HG03460 (cell line): ENCODE measurements at regions not wholly inside any gene's neighbourhood (a gene's known extent, or its start where the extent isn't known, plus 50 kb on each side); places are given as distances from the start of the nearest gene placed in this dataset.

Experiments used
- ATAC-seq: cut with Tn5 transposase; IDR thresholded peaks from one replicate; pipeline ENCODE4 v1.9.1; 2021; ENCODE audit not compliant: unreplicated experiment

GRCh38 chr18:46262856-46263255, 158.7 kb downstream of the HAUS1 start:
- no peak for ATAC-seq

GRCh38 chr18:46264255-46264654, 160.1 kb downstream of the HAUS1 start:
- ATAC-seq = no peak

GRCh38 chr18:46265196-46266156, 161.3 kb downstream of the HAUS1 start:
- ATAC-seq = no peak

GRCh38 chr18:46266473-46266872, 162.3 kb downstream of the HAUS1 start:
- ATAC-seq = no peak

GRCh38 chr18:46268671-46269070, 164.5 kb downstream of the HAUS1 start:
- no peak for ATAC-seq

- ATAC-seq = no peak
Observed at GRCh38 chr18:46269275-46269674, 165.1 kb downstream of the HAUS1 start.

- ATAC-seq = no peak
Observed at GRCh38 chr18:46271488-46271887, 167.3 kb downstream of the HAUS1 start.

GRCh38 chr18:46273861-46274260, 169.7 kb downstream of the HAUS1 start:
- no peak for ATAC-seq

- no peak for ATAC-seq
Observed at GRCh38 chr18:46274266-46274665, 170.1 kb downstream of the HAUS1 start.

- ATAC-seq = no peak
Observed at GRCh38 chr18:46275370-46275769, 171.2 kb downstream of the HAUS1 start.

- no peak for ATAC-seq
Observed at GRCh38 chr18:46276748-46277147, 172.6 kb downstream of the HAUS1 start.

- ATAC-seq = no peak
Observed at GRCh38 chr18:46278481-46279465, 174.6 kb downstream of the HAUS1 start.

- no peak for ATAC-seq
Observed at GRCh38 chr18:46279673-46280072, 175.5 kb downstream of the HAUS1 start.

GRCh38 chr18:46281185-46282176, 177.3 kb downstream of the HAUS1 start:
- peak; percentile 85 for ATAC-seq

GRCh38 chr18:46282177-46282570, 178.0 kb downstream of the HAUS1 start:
- no peak for ATAC-seq

GRCh38 chr18:46282646-46283045, 178.5 kb downstream of the HAUS1 start:
- ATAC-seq = no peak

- ATAC-seq = no peak
Observed at GRCh38 chr18:46283268-46283667, 179.1 kb downstream of the HAUS1 start.

- ATAC-seq = no peak
Observed at GRCh38 chr18:46283895-46284295, 179.7 kb downstream of the HAUS1 start.

GRCh38 chr18:46289463-46289862, 185.3 kb downstream of the HAUS1 start:
- no peak for ATAC-seq

GRCh38 chr18:46289931-46290330, 185.7 kb downstream of the HAUS1 start:
- no peak for ATAC-seq
